Endothelial cell of umbilical vein (primary cell): ENCODE measurements at regions not wholly inside any gene's neighbourhood (a gene's known extent, or its start where the extent isn't known, plus 50 kb on each side); places are given as distances from the start of the nearest gene placed in this dataset.

Experiments used
- BruUV-seq: library from RNA; stranded (reverse); fragments of 400-500 nt; replicated peaks from 2 replicates; lab custom pipeline; 2021; lab: Mats Ljungman, UMichigan
- CTCF ChIA-PET: fragments of 300-600, 350-600 bp; sonication (Branson Sonifier 250); formaldehyde crosslinking; loops from one replicate; lab custom pipeline; 2021; ENCODE audit warnings: antibody characterized with exemption, inconsistent platforms; lab: Charles Lee
- POLR2A ChIA-PET: fragments of 300-600, 350-600 bp; sonication (Branson Sonifier 250); formaldehyde crosslinking; loops from one replicate; lab custom pipeline; 2021; ENCODE audit warnings: antibody characterized with exemption, inconsistent platforms; lab: Charles Lee
- DNase-seq: peaks from one replicate; pipeline ENCODE4 v3.0.0-alpha.2; 2011; ENCODE audit warnings: low read depth, low spot score
- FAIRE-seq: peaks from 2 replicates; lab custom pipeline; 2011; peaks lifted over from hg19 to GRCh38; lab: Jason Lieb, UNC
- H2AFZ ChIP-seq: 2 replicates; pipeline ENCODE4 v1.6.0; 2012; ENCODE audit warnings: low read depth, low read length, control low read depth, inconsistent platforms
- H3K27ac ChIP-seq: 2 replicates; pipeline ENCODE4 v1.5.1; 2011; ENCODE audit warnings: low read depth, mild to moderate bottlenecking, control low read depth, low read length, moderate library complexity; ENCODE audit not compliant: insufficient read depth
- H3K27me3 ChIP-seq, 2 experiments: 2 replicates each; pipeline versions ENCODE4 v1.6.0 to v1.6.1; 2011; ENCODE audit warnings: low read length in 2 of 2, mixed read lengths in 1 of 2; ENCODE audit not compliant: control insufficient read depth in 2 of 2, insufficient read depth in 2 of 2
- H3K36me3 ChIP-seq, 2 experiments: 2 replicates in 1 of 2; 3 replicates in 1 of 2; pipeline ENCODE4 v1.5.1; 2011; ENCODE audit warnings: low read length in 2 of 2, mild to moderate bottlenecking in 1 of 2, moderate library complexity in 1 of 2; ENCODE audit not compliant: control insufficient read depth in 2 of 2, insufficient read depth in 2 of 2; ENCODE audit errors: extremely low read depth in 1 of 2
- H3K4me1 ChIP-seq: 3 replicates; pipeline ENCODE4 v1.5.1; 2011; ENCODE audit warnings: mild to moderate bottlenecking, low read length; ENCODE audit not compliant: control insufficient read depth, insufficient read depth; ENCODE audit errors: extremely low read depth
- H3K4me2 ChIP-seq: 2 replicates; pipeline ENCODE4 v1.6.1; 2011; ENCODE audit warnings: low read length, control low read depth, mixed read lengths; ENCODE audit not compliant: insufficient read depth
- H3K4me3 ChIP-seq, 3 experiments: fragments of 200-600 bp in 1 of 3; sonication (generic), shearing (Covaris generic) in 1 of 3; replicated peaks in 1 of 3; 2 replicates each; pipeline ENCODE4 v1.5.1; 2011 to 2016; ENCODE audit warnings: control low read depth in 3 of 3, low read length in 3 of 3, mild to moderate bottlenecking in 2 of 3, inconsistent platforms in 1 of 3, low read depth in 1 of 3, moderate library complexity in 1 of 3; ENCODE audit not compliant: insufficient read depth in 1 of 3
- H3K79me2 ChIP-seq: 2 replicates; pipeline ENCODE4 v1.6.0; 2012; ENCODE audit warnings: low read length, inconsistent platforms; ENCODE audit not compliant: control insufficient read depth, insufficient read depth
- H3K9ac ChIP-seq: replicated peaks from 2 replicates; pipeline ENCODE3; 2011; ENCODE audit warnings: low read length, control low read depth; ENCODE audit not compliant: insufficient read depth; ENCODE audit errors: extremely low read depth
- H3K9me1 ChIP-seq: replicated peaks from 3 replicates; pipeline ENCODE4 v1.6.0; 2011; ENCODE audit warnings: mild to moderate bottlenecking, low read length; ENCODE audit not compliant: control insufficient read depth, insufficient read depth; ENCODE audit errors: extremely low read depth
- H3K9me3 ChIP-seq: replicated peaks from 2 replicates; pipeline ENCODE4 v1.5.1; 2012; ENCODE audit warnings: low read length, inconsistent platforms; ENCODE audit not compliant: control insufficient read depth, insufficient read depth
- H4K20me1 ChIP-seq: replicated peaks from 2 replicates; pipeline ENCODE3; 2011; ENCODE audit warnings: mild to moderate bottlenecking, low read length; ENCODE audit not compliant: control insufficient read depth, insufficient read depth; ENCODE audit errors: extremely low read depth
- EZH2 ChIP-seq: IDR thresholded peaks from 2 replicates; pipeline ENCODE4 v1.6.1; 2012; ENCODE audit warnings: borderline replicate concordance, low read depth, mild to moderate bottlenecking, moderate library complexity, low read length, inconsistent platforms; ENCODE audit not compliant: severe bottlenecking
- FOS ChIP-seq: IDR thresholded peaks from 2 replicates; pipeline ENCODE4 v1.6.1; 2011; ENCODE audit warnings: mild to moderate bottlenecking, low read length, moderate library complexity, borderline replicate concordance; ENCODE audit not compliant: insufficient read depth
- GATA2 ChIP-seq: IDR thresholded peaks from 2 replicates; pipeline ENCODE4 v1.7.0; 2011; ENCODE audit warnings: low read depth, mild to moderate bottlenecking, moderate library complexity, mixed read lengths, low read length; ENCODE audit not compliant: insufficient read length, insufficient read depth
- JUN ChIP-seq: IDR thresholded peaks from 2 replicates; pipeline ENCODE4 v1.6.1; 2011; ENCODE audit warnings: borderline replicate concordance, low read depth; ENCODE audit not compliant: insufficient read length, insufficient read depth
- MYC ChIP-seq: IDR thresholded peaks from one replicate; pipeline ENCODE4 v1.6.1; 2011; ENCODE audit warnings: mild to moderate bottlenecking, low read depth, low read length
- POLR2A ChIP-seq: IDR thresholded peaks from 2 replicates; pipeline ENCODE4 v1.6.1; 2012; ENCODE audit warnings: low read depth, mild to moderate bottlenecking, control low read depth, low read length
- POLR2AphosphoS5 ChIP-seq: IDR thresholded peaks from 2 replicates; pipeline ENCODE4 v1.6.1; 2012; ENCODE audit warnings: low read depth, mild to moderate bottlenecking, control low read depth, low read length, moderate library complexity; ENCODE audit not compliant: insufficient read depth
- dilution Hi-C: fragments of 300-500 bp; cut with MboI; formaldehyde crosslinking; loops from one replicate; pipeline ENCODE4 v1.15.0; 2019; ENCODE audit warnings: low sequenced_read_pairs; ENCODE audit not compliant: extremely low pct_ligation_motif_present
- intact Hi-C: fragments of 100-400 bp; cut with micrococcal nuclease; formaldehyde crosslinking; loops from one replicate; pipeline ENCODE4 v1.10.0; 2022
- TF ChIP-seq, protein P1 (sequence below): IDR thresholded peaks from 2 replicates; pipeline ENCODE4 v1.6.1; 2011; ENCODE audit not compliant: insufficient read depth, insufficient read length
- TF ChIP-seq, protein P2 (sequence below), 2 donors: IDR thresholded peaks; 1 replicate in 1 of 2; 2 replicates in 1 of 2; pipeline ENCODE4 v1.5.1; 2011; ENCODE audit warnings: low read length in 2 of 2, mild to moderate bottlenecking in 2 of 2, moderate library complexity in 2 of 2, control low read depth in 1 of 2, inconsistent platforms in 1 of 2, low read depth in 1 of 2; ENCODE audit not compliant: insufficient read depth in 1 of 2; ENCODE audit errors: extremely low read depth in 1 of 2

DNA sequence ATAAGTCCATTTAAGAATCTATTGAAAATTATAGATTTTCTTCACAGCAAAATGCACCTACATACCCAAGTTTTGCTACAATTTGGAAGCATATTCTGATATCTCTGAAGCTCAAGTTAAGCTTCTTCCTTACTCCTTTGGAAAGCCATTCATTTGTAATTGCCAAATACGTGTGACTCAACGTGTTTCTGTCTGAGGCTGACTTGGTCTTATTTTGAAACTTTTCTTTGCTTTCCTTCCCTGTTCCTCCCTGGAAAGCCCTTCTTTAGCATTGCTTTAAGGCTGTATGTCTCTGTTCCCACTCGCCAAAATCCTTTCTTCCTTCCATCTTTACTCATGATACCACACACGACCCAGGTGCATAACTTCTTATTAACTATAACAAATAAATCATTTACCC is 232.0 kb downstream of the ZBBX start:
- no peaks in the 10 kb centered on the region for H3K9me3 ChIP-seq
- H4K20me1 ChIP-seq, result no peaks in the 10 kb centered on the region
- no peaks in the 10 kb centered on the region for H3K79me2 ChIP-seq
- FAIRE-seq (no peak), DNase-seq (no peak)
- no TSS peak for BruUV-seq
- POLR2A ChIA-PET, result no interaction called here
- H3K4me3 ChIP-seq, result no peak overlapping the region
- intact Hi-C loops, result no loop called here
- no peak overlapping the region for H3K4me2 ChIP-seq
- H3K27ac ChIP-seq, result no peak overlapping the region
- CTCF ChIA-PET, result no interaction called here
- TF ChIP-seq, protein P1, sequence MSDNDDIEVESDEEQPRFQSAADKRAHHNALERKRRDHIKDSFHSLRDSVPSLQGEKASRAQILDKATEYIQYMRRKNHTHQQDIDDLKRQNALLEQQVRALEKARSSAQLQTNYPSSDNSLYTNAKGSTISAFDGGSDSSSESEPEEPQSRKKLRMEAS, result no peak
- TF ChIP-seq POLR2A (no peak), MYC (no peak), EZH2 (no peak), POLR2AphosphoS5 (no peak), FOS (no peak), GATA2 (no peak), JUN (no peak)
- TF ChIP-seq, protein P2, sequence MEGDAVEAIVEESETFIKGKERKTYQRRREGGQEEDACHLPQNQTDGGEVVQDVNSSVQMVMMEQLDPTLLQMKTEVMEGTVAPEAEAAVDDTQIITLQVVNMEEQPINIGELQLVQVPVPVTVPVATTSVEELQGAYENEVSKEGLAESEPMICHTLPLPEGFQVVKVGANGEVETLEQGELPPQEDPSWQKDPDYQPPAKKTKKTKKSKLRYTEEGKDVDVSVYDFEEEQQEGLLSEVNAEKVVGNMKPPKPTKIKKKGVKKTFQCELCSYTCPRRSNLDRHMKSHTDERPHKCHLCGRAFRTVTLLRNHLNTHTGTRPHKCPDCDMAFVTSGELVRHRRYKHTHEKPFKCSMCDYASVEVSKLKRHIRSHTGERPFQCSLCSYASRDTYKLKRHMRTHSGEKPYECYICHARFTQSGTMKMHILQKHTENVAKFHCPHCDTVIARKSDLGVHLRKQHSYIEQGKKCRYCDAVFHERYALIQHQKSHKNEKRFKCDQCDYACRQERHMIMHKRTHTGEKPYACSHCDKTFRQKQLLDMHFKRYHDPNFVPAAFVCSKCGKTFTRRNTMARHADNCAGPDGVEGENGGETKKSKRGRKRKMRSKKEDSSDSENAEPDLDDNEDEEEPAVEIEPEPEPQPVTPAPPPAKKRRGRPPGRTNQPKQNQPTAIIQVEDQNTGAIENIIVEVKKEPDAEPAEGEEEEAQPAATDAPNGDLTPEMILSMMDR (IDR thresholded peaks at IDR 0.05; ENCODE audit: extremely low read depth in 1 of 2, insufficient read depth in 1 of 2, low read depth in 1 of 2, low read length in 2 of 2), result no peak
- H2AFZ ChIP-seq, result no peak overlapping the region
- H3K36me3 ChIP-seq, result no peaks in the 10 kb centered on the region
- no peaks in the 10 kb centered on the region for H3K27me3 ChIP-seq
- H3K9ac ChIP-seq, result no peak overlapping the region
- no peaks in the 10 kb centered on the region for H3K9me1 ChIP-seq
- H3K4me1 ChIP-seq, result no peaks in the 10 kb centered on the region
- dilution Hi-C loops, result no loop called here
